ENCODE measurements at regions not wholly inside any gene's neighbourhood (a gene's known extent, or its start where the extent isn't known, plus 50 kb on each side); places are given as distances from the start of the nearest gene placed in this dataset.

- no peak for DNase-seq (ENCODE audit: low read depth)
- no peak for TF ChIP-seq CTCF (IDR thresholded peaks at IDR 0.05; ENCODE audit: insufficient read depth, low read length)
- no peak overlapping the region for H3K4me3 ChIP-seq (ENCODE audit: low read depth, low read length)
Measured at GRCh38 chr20:47950124-47950912, 165.0 kb upstream of the SULF2 start.

- TF ChIP-seq CTCF (IDR thresholded peaks at IDR 0.05; ENCODE audit: insufficient read depth, low read length): no peak
- DNase-seq (ENCODE audit: low read depth): no peak
- H3K4me3 ChIP-seq (ENCODE audit: low read depth, low read length): no peak overlapping the region
Measured at GRCh38 chr20:47949230-47949629, 163.9 kb upstream of the SULF2 start.

- H3K4me3 ChIP-seq (ENCODE audit: low read depth, low read length): no peak overlapping the region
- no peak for DNase-seq (ENCODE audit: low read depth)
- TF ChIP-seq CTCF (IDR thresholded peaks at IDR 0.05; ENCODE audit: insufficient read depth, low read length): no peak
Measured at GRCh38 chr20:47944682-47945081, 159.4 kb upstream of the SULF2 start.

GRCh38 chr20:47941869-47942268 lies 156.6 kb upstream of the SULF2 start:
- no peak overlapping the region for H3K4me3 ChIP-seq (ENCODE audit: low read depth, low read length)
- no peak for DNase-seq (ENCODE audit: low read depth)
- TF ChIP-seq CTCF (IDR thresholded peaks at IDR 0.05; ENCODE audit: insufficient read depth, low read length): no peak

DNA sequence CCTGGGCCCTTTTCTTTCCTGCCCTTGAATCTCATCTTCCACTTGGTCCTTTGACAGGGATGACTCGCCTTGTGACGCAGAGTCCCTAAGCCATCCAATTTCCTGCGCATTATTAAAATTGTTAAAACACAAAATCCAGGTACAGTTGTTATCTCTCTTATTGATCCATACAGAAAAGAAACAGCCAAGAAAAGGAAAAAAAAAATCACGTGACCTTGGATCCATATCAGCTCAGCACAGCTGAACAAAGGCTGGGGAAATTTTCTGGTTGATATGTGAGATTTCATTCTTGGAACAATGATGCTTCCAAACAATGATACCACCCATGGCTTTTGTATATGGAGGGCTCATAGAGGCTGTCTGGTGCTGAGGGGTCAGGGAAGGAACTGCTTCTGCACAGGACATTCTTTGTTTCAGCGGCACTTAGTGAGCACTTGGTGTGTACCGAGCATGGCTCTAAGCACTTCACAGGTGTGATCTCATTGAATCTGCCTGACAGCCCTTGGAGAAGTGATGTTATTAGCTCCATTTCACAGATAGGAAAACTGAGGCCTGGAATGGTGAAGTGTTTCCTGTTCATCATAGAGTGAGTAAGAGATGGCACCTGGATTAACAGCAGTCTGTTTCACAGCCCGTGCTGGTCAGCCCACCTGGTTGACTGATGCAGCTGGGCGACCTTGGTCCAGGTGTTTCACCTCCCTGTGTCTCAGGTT lies 155.0 kb upstream of the SULF2 start:
- TF ChIP-seq CTCF (IDR thresholded peaks at IDR 0.05; ENCODE audit: insufficient read depth, low read length): no peak
- DNase-seq (ENCODE audit: low read depth): no peak
- H3K4me3 ChIP-seq (ENCODE audit: low read depth, low read length): no peak overlapping the region

- no peak for DNase-seq (ENCODE audit: low read depth)
- H3K4me3 ChIP-seq (ENCODE audit: low read depth, low read length): no peak overlapping the region
- no peak for TF ChIP-seq CTCF (IDR thresholded peaks at IDR 0.05; ENCODE audit: insufficient read depth, low read length)
Measured at GRCh38 chr20:47936612-47937011, 151.3 kb upstream of the SULF2 start.
